ENCODE measurements at regions not wholly inside any gene's neighbourhood (a gene's known extent, or its start where the extent isn't known, plus 50 kb on each side); places are given as distances from the start of the nearest gene placed in this dataset.

GRCh38 chr10:10542477-10542876, 475.2 kb upstream of the CELF2 start:
- no peaks in the 10 kb centered on the region for H3K4me1 ChIP-seq (ENCODE audit: control insufficient read depth, insufficient read depth, low read length)
- no peak overlapping the region for H3K4me3 ChIP-seq (ENCODE audit: low read depth, low read length)
- no CpG with 5 or more reads among the region's 1 CpG for WGBS (ENCODE audit: insufficient coverage)
- no peaks in the 10 kb centered on the region for H3K36me3 ChIP-seq (ENCODE audit: control insufficient read depth, insufficient read depth, low read length)
- DNase-seq (ENCODE audit: low read depth in 4 of 6, low spot score in 6 of 6): no peak
- no peak overlapping the region for H3K27ac ChIP-seq (ENCODE audit: low read depth, low read length)
- H3K27me3 ChIP-seq (ENCODE audit: control insufficient read depth, insufficient read depth, low read length): no peaks in the 10 kb centered on the region
- no peaks in the 10 kb centered on the region for H3K9me3 ChIP-seq (ENCODE audit: control insufficient read depth, insufficient read depth, low read length)

GRCh38 chr10:10544890-10545289, 472.8 kb upstream of the CELF2 start:
- 80% methylated on average over 1 of the region's 8 CpGs for WGBS (ENCODE audit: insufficient coverage)

GRCh38 chr10:10545771-10546170, 471.9 kb upstream of the CELF2 start:
- no CpG with 5 or more reads among the region's 5 CpGs for WGBS (ENCODE audit: insufficient coverage)

More at GRCh38 chr10:10544890-10545289, 472.8 kb upstream of the CELF2 start:
- H3K36me3 ChIP-seq (ENCODE audit: control insufficient read depth, insufficient read depth, low read length): no peaks in the 10 kb centered on the region
- no peaks in the 10 kb centered on the region for H3K27me3 ChIP-seq (ENCODE audit: control insufficient read depth, insufficient read depth, low read length)
- H3K4me3 ChIP-seq (ENCODE audit: low read depth, low read length): no peak overlapping the region
- H3K9me3 ChIP-seq (ENCODE audit: control insufficient read depth, insufficient read depth, low read length): no peaks in the 10 kb centered on the region
- DNase-seq (ENCODE audit: low read depth in 4 of 6, low spot score in 6 of 6): no peak
- no peaks in the 10 kb centered on the region for H3K4me1 ChIP-seq (ENCODE audit: control insufficient read depth, insufficient read depth, low read length)
- no peak overlapping the region for H3K27ac ChIP-seq (ENCODE audit: low read depth, low read length)

GRCh38 chr10:10551596-10552301, 465.9 kb upstream of the CELF2 start:
- Histone ChIP-seq H3K27ac (ENCODE audit: low read depth, low read length) (no peak overlapping the region), H3K4me1 (ENCODE audit: control insufficient read depth, insufficient read depth, low read length) (no peaks in the 10 kb centered on the region), H3K27me3 (ENCODE audit: control insufficient read depth, insufficient read depth, low read length) (no peaks in the 10 kb centered on the region), H3K9me3 (ENCODE audit: control insufficient read depth, insufficient read depth, low read length) (no peaks in the 10 kb centered on the region), H3K36me3 (ENCODE audit: control insufficient read depth, insufficient read depth, low read length) (no peaks in the 10 kb centered on the region), H3K4me3 (ENCODE audit: low read depth, low read length) (no peak overlapping the region)
- WGBS (ENCODE audit: insufficient coverage): 66% methylated on average over 9 of the region's 10 CpGs
- peak in 1 of 6 donors; percentile 42 for DNase-seq (ENCODE audit: low read depth in 4 of 6, low spot score in 6 of 6)

More at GRCh38 chr10:10545771-10546170, 471.9 kb upstream of the CELF2 start:
- Histone ChIP-seq H3K27me3 (ENCODE audit: control insufficient read depth, insufficient read depth, low read length) (no peaks in the 10 kb centered on the region), H3K36me3 (ENCODE audit: control insufficient read depth, insufficient read depth, low read length) (no peaks in the 10 kb centered on the region), H3K4me3 (ENCODE audit: low read depth, low read length) (no peak overlapping the region), H3K27ac (ENCODE audit: low read depth, low read length) (no peak overlapping the region), H3K4me1 (ENCODE audit: control insufficient read depth, insufficient read depth, low read length) (no peaks in the 10 kb centered on the region), H3K9me3 (ENCODE audit: control insufficient read depth, insufficient read depth, low read length) (no peaks in the 10 kb centered on the region)
- peak in 1 of 6 donors; percentile 15 for DNase-seq (ENCODE audit: low read depth in 4 of 6, low spot score in 6 of 6)

GRCh38 chr10:10552948-10553347, 464.7 kb upstream of the CELF2 start:
- DNase-seq (ENCODE audit: low read depth in 4 of 6, low spot score in 6 of 6): no peak
- Histone ChIP-seq H3K4me1 (ENCODE audit: control insufficient read depth, insufficient read depth, low read length) (no peaks in the 10 kb centered on the region), H3K36me3 (ENCODE audit: control insufficient read depth, insufficient read depth, low read length) (no peaks in the 10 kb centered on the region), H3K9me3 (ENCODE audit: control insufficient read depth, insufficient read depth, low read length) (no peaks in the 10 kb centered on the region), H3K4me3 (ENCODE audit: low read depth, low read length) (no peak overlapping the region), H3K27ac (ENCODE audit: low read depth, low read length) (no peak overlapping the region), H3K27me3 (ENCODE audit: control insufficient read depth, insufficient read depth, low read length) (no peaks in the 10 kb centered on the region)
- 83% methylated on average over 3 of the region's 3 CpGs for WGBS (ENCODE audit: insufficient coverage)

GRCh38 chr10:10564081-10564794, 453.4 kb upstream of the CELF2 start:
- DNase-seq (ENCODE audit: low read depth in 4 of 6, low spot score in 6 of 6): peak in 5 of 6 donors; percentile 38 to 91 (median 57)
- Histone ChIP-seq H3K27me3 (ENCODE audit: control insufficient read depth, insufficient read depth, low read length) (no peaks in the 10 kb centered on the region), H3K9me3 (ENCODE audit: control insufficient read depth, insufficient read depth, low read length) (no peaks in the 10 kb centered on the region), H3K27ac (ENCODE audit: low read depth, low read length) (no peak overlapping the region), H3K4me1 (ENCODE audit: control insufficient read depth, insufficient read depth, low read length) (no peaks in the 10 kb centered on the region), H3K4me3 (ENCODE audit: low read depth, low read length) (no peak overlapping the region), H3K36me3 (ENCODE audit: control insufficient read depth, insufficient read depth, low read length) (no peaks in the 10 kb centered on the region)
- WGBS (ENCODE audit: insufficient coverage): 22% methylated on average over 5 of the region's 10 CpGs

- WGBS (ENCODE audit: insufficient coverage): 100% methylated on average over 1 of the region's 1 CpG
- Histone ChIP-seq H3K27ac (ENCODE audit: low read depth, low read length) (no peak overlapping the region), H3K9me3 (ENCODE audit: control insufficient read depth, insufficient read depth, low read length) (no peaks in the 10 kb centered on the region), H3K27me3 (ENCODE audit: control insufficient read depth, insufficient read depth, low read length) (no peaks in the 10 kb centered on the region), H3K4me1 (ENCODE audit: control insufficient read depth, insufficient read depth, low read length) (no peaks in the 10 kb centered on the region), H3K36me3 (ENCODE audit: control insufficient read depth, insufficient read depth, low read length) (no peaks in the 10 kb centered on the region), H3K4me3 (ENCODE audit: low read depth, low read length) (no peak overlapping the region)
- no peak for DNase-seq (ENCODE audit: low read depth in 4 of 6, low spot score in 6 of 6)
Observed at GRCh38 chr10:10576937-10577336, 440.7 kb upstream of the CELF2 start.

GRCh38 chr10:10579709-10580108, 438.0 kb upstream of the CELF2 start:
- Histone ChIP-seq H3K4me1 (ENCODE audit: control insufficient read depth, insufficient read depth, low read length) (no peaks in the 10 kb centered on the region), H3K27me3 (ENCODE audit: control insufficient read depth, insufficient read depth, low read length) (no peaks in the 10 kb centered on the region), H3K27ac (ENCODE audit: low read depth, low read length) (no peak overlapping the region), H3K9me3 (ENCODE audit: control insufficient read depth, insufficient read depth, low read length) (no peaks in the 10 kb centered on the region), H3K36me3 (ENCODE audit: control insufficient read depth, insufficient read depth, low read length) (no peaks in the 10 kb centered on the region), H3K4me3 (ENCODE audit: low read depth, low read length) (no peak overlapping the region)
- no peak for DNase-seq (ENCODE audit: low read depth in 4 of 6, low spot score in 6 of 6)
- WGBS (ENCODE audit: insufficient coverage): no CpG with 5 or more reads among the region's 1 CpG

- Histone ChIP-seq H3K27me3 (ENCODE audit: control insufficient read depth, insufficient read depth, low read length) (no peaks in the 10 kb centered on the region), H3K4me1 (ENCODE audit: control insufficient read depth, insufficient read depth, low read length) (no peaks in the 10 kb centered on the region), H3K9me3 (ENCODE audit: control insufficient read depth, insufficient read depth, low read length) (no peaks in the 10 kb centered on the region), H3K4me3 (ENCODE audit: low read depth, low read length) (no peak overlapping the region), H3K36me3 (ENCODE audit: control insufficient read depth, insufficient read depth, low read length) (no peaks in the 10 kb centered on the region), H3K27ac (ENCODE audit: low read depth, low read length) (no peak overlapping the region)
- WGBS (ENCODE audit: insufficient coverage): 80% methylated on average over 1 of the region's 5 CpGs
- no peak for DNase-seq (ENCODE audit: low read depth in 4 of 6, low spot score in 6 of 6)
Observed at GRCh38 chr10:10584161-10584560, 433.5 kb upstream of the CELF2 start.
